Kasumi-1 (cell line): ENCODE measurements at regions not wholly inside any gene's neighbourhood (a gene's known extent, or its start where the extent isn't known, plus 50 kb on each side); places are given as distances from the start of the nearest gene placed in this dataset.
"Not testable (repeated sequence)": the region's sequence is repeated elsewhere in the genome, so short reads cannot be mapped to it uniquely, and the experiment has no call there.

ENCODE experiments used
- DNase-seq, 2 experiments: peaks; one replicate each; lab custom pipeline; 2025; lab: John Stamatoyannopoulos, UW

- not testable (repeated sequence) for DNase-seq
Observed at GRCh38 chr14:105776112-105776511, 249.7 kb downstream of the TMEM121 start.

- no peak for DNase-seq
Observed at GRCh38 chr14:105776924-105777323, 250.5 kb downstream of the TMEM121 start.

GRCh38 chr14:105783707-105784106 lies 257.3 kb downstream of the TMEM121 start:
- no peak for DNase-seq

- DNase-seq, result no peak
Observed at GRCh38 chr14:105793836-105794235, 267.5 kb downstream of the TMEM121 start.

GRCh38 chr14:105797546-105797945 lies 271.2 kb downstream of the TMEM121 start:
- DNase-seq, result no peak

GRCh38 chr14:105805701-105806100 lies 279.3 kb downstream of the TMEM121 start:
- DNase-seq, result no peak

- no peak for DNase-seq
Observed at GRCh38 chr14:105806568-105806967, 280.2 kb downstream of the TMEM121 start.

GRCh38 chr14:105817971-105818711 lies 291.8 kb downstream of the TMEM121 start:
- DNase-seq, result no peak

GRCh38 chr14:105818712-105819005 lies 292.3 kb downstream of the TMEM121 start:
- no peak for DNase-seq

- DNase-seq, result no peak
Observed at GRCh38 chr14:105830171-105830570, 303.8 kb downstream of the TMEM121 start.

- no peak for DNase-seq
Observed at GRCh38 chr14:105836160-105836559, 309.8 kb downstream of the TMEM121 start.

- DNase-seq, result no peak
Observed at GRCh38 chr14:105836730-105837129, 310.3 kb downstream of the TMEM121 start.

GRCh38 chr14:105837349-105838063 lies 311.1 kb downstream of the TMEM121 start:
- no peak for DNase-seq

GRCh38 chr14:105838107-105838506 lies 311.7 kb downstream of the TMEM121 start:
- DNase-seq, result no peak

- no peak for DNase-seq
Observed at GRCh38 chr14:105838591-105839424, 312.4 kb downstream of the TMEM121 start.

- no peak for DNase-seq
Observed at GRCh38 chr14:105839425-105840265, 313.3 kb downstream of the TMEM121 start.

- no peak for DNase-seq
Observed at GRCh38 chr14:105840266-105841021, 314.1 kb downstream of the TMEM121 start.

- DNase-seq, result no peak
Observed at GRCh38 chr14:105841022-105842009, 314.9 kb downstream of the TMEM121 start.

- no peak for DNase-seq
Observed at GRCh38 chr14:105842105-105842504, 315.7 kb downstream of the TMEM121 start.
